A549 (cell line): ENCODE measurements at regions not wholly inside any gene's neighbourhood (a gene's known extent, or its start where the extent isn't known, plus 50 kb on each side); places are given as distances from the start of the nearest gene placed in this dataset.

Source experiments
- ATAC-seq, 2 experiments: fragments of 200-7000 bp in 1 of 2; fragments of >200 bp in 1 of 2; cut with Nextera tagmentation in 1 of 2; cut with Tn5 transposase in 1 of 2; 3 replicates each; pipeline versions ENCODE4 v1.8.0 to v1.9.1; 2018 to 2020; ENCODE audit warnings: mild to moderate bottlenecking in 1 of 2, moderate library complexity in 1 of 2
- CTCF ChIA-PET: fragments of 300-600 bp; sonication (Branson Sonifier 250); formaldehyde crosslinking; extraction: SDS; loops from one replicate; lab custom pipeline; 2021; ENCODE audit warnings: antibody characterized with exemption, inconsistent platforms; lab: Yijun Ruan, JAX
- POLR2A ChIA-PET: fragments of 350-600 bp; formaldehyde crosslinking; extraction: SDS; loops from one replicate; lab custom pipeline; 2021; ENCODE audit warnings: antibody characterized with exemption, inconsistent platforms; lab: Yijun Ruan, JAX
- DNase-seq, 2 experiments: peaks; one replicate each; pipeline versions ENCODE4 v3.0.0 to v3.0.0-alpha.2; 2011 to 2016; ENCODE audit warnings: low read depth in 1 of 2, low spot score in 1 of 2
- FAIRE-seq: peaks from 2 replicates; lab custom pipeline; 2011; peaks lifted over from hg19 to GRCh38; lab: Jason Lieb, UNC
- H3K27ac ChIP-seq, 2 experiments: fragments of >200 bp; sonication (Bioruptor Twin); formaldehyde crosslinking; 3 replicates each; pipeline ENCODE4 v1.5.1; 2016 to 2017
- H3K4me1 ChIP-seq: fragments of >200 bp; sonication (Bioruptor Twin); formaldehyde crosslinking; 3 replicates; pipeline ENCODE4 v1.6.1; 2016
- H3K4me2 ChIP-seq: fragments of >200 bp; sonication (Bioruptor Twin); formaldehyde crosslinking; 3 replicates; pipeline ENCODE4 v1.6.1; 2016
- H3K4me3 ChIP-seq: fragments of >200 bp; sonication (Bioruptor Twin); formaldehyde crosslinking; 3 replicates; pipeline ENCODE4 v1.5.1; 2016
- H3K9me3 ChIP-seq: fragments of >200 bp; sonication (Bioruptor Twin); formaldehyde crosslinking; 3 replicates; pipeline ENCODE4 v1.6.1; 2016
- BHLHE40 ChIP-seq: IDR thresholded peaks from 2 replicates; pipeline ENCODE4 v1.6.1; 2012; ENCODE audit warnings: low read depth, low read length, inconsistent platforms
- CHD4 ChIP-seq: fragments of 200-600 bp; sonication (generic); IDR thresholded peaks from 2 replicates; pipeline ENCODE4 v1.6.1; 2016; ENCODE audit warnings: antibody characterized with exemption, mild to moderate bottlenecking, borderline replicate concordance
- ESRRA ChIP-seq: fragments of 150-350 bp; IDR thresholded peaks from 2 replicates; pipeline ENCODE4 v1.6.1; 2014; ENCODE audit warnings: mild to moderate bottlenecking, low read length, borderline replicate concordance
- FOSL2 ChIP-seq, 2 experiments: fragments of 450-650 bp in 1 of 2; fragments of >200 bp in 1 of 2; sonication (Bioruptor Twin) in 1 of 2; formaldehyde crosslinking; IDR thresholded peaks; 2 replicates each; pipeline versions ENCODE4 v1.5.0 to v1.6.1; 2016 to 2020; ENCODE audit warnings: mild to moderate bottlenecking in 1 of 2, moderate library complexity in 1 of 2
- HEYL ChIP-seq: fragments of 250-450 bp; sonication (Bioruptor Pico); IDR thresholded peaks from 2 replicates; pipeline ENCODE4 v1.8.0; 2021; ENCODE audit warnings: mild to moderate bottlenecking, moderate library complexity
- HOXA7 ChIP-seq: fragments of 250-450 bp; sonication (Bioruptor Pico); IDR thresholded peaks from 2 replicates; pipeline ENCODE4 v1.5.0; 2020; ENCODE audit warnings: mild to moderate bottlenecking, moderate library complexity
- HOXB5 ChIP-seq: fragments of 250-450 bp; sonication (Bioruptor Pico); IDR thresholded peaks from 2 replicates; pipeline ENCODE4 v1.5.0; 2020; ENCODE audit warnings: mild to moderate bottlenecking, moderate library complexity
- JUN ChIP-seq, 2 experiments: fragments of >200 bp; sonication (Bioruptor Twin); formaldehyde crosslinking; IDR thresholded peaks; 2 replicates in 1 of 2; 3 replicates in 1 of 2; pipeline ENCODE4 v1.6.1; 2016 to 2017
- JUNB ChIP-seq: fragments of >200 bp; sonication (Bioruptor Twin); formaldehyde crosslinking; IDR thresholded peaks from 2 replicates; pipeline ENCODE4 v1.6.1; 2016
- KDM1A ChIP-seq: fragments of 200-600 bp; sonication (generic); IDR thresholded peaks from 2 replicates; pipeline ENCODE4 v1.6.1; 2016; ENCODE audit warnings: low read depth, mild to moderate bottlenecking
- KDM5A ChIP-seq: fragments of 200-600 bp; sonication (generic); IDR thresholded peaks from 2 replicates; pipeline ENCODE4 v1.6.1; 2016; ENCODE audit warnings: antibody characterized with exemption, mild to moderate bottlenecking
- MAFK ChIP-seq: fragments of 450-650 bp; IDR thresholded peaks from 2 replicates; pipeline ENCODE4 v1.6.1; 2014; ENCODE audit not compliant: partially characterized antibody
- MYC ChIP-seq: IDR thresholded peaks from 2 replicates; pipeline ENCODE4 v1.6.1; 2012; ENCODE audit warnings: mild to moderate bottlenecking, inconsistent platforms, low read length, improper control_type of control experiment, borderline replicate concordance
- NFE2L2 ChIP-seq: fragments of 150-350 bp; conservative IDR thresholded peaks from 2 replicates; pipeline ENCODE4 v1.6.1; 2014; ENCODE audit warnings: low read length
- NPAS2 ChIP-seq: fragments of 250-450 bp; sonication (Bioruptor Pico); IDR thresholded peaks from 2 replicates; pipeline ENCODE4 v1.8.0; 2022; ENCODE audit warnings: mild to moderate bottlenecking, moderate library complexity, borderline replicate concordance
- NR3C1 ChIP-seq: fragments of >200 bp; sonication (Bioruptor Twin); formaldehyde crosslinking; IDR thresholded peaks from 3 replicates; pipeline ENCODE4 v1.6.1; 2017
- RAD21 ChIP-seq, 2 experiments: fragments of >200 bp in 1 of 2; sonication (Bioruptor Twin) in 1 of 2; formaldehyde crosslinking in 1 of 2; IDR thresholded peaks in 1 of 2; conservative IDR thresholded peaks in 1 of 2; 2 replicates in 1 of 2; 3 replicates in 1 of 2; pipeline ENCODE4 v1.6.1; 2012 to 2018; ENCODE audit warnings: inconsistent platforms in 1 of 2
- RARB ChIP-seq: fragments of 250-450 bp; sonication (Bioruptor Pico); IDR thresholded peaks from 2 replicates; pipeline ENCODE4 v1.8.0; 2021; ENCODE audit warnings: mild to moderate bottlenecking, moderate library complexity
- RFX5 ChIP-seq: fragments of 450-650 bp; IDR thresholded peaks from 2 replicates; pipeline ENCODE4 v1.7.1; 2014; ENCODE audit warnings: antibody characterized with exemption, mild to moderate bottlenecking, moderate library complexity
- SMC3 ChIP-seq: fragments of >200 bp; sonication (Bioruptor Twin); formaldehyde crosslinking; IDR thresholded peaks from 3 replicates; pipeline ENCODE4 v1.6.1; 2018; ENCODE audit warnings: inconsistent platforms
- TFCP2L1 ChIP-seq: fragments of 250-450 bp; sonication (Bioruptor Pico); IDR thresholded peaks from 2 replicates; pipeline ENCODE4 v1.5.0; 2021; ENCODE audit warnings: mild to moderate bottlenecking
- ZNF302 ChIP-seq: fragments of 250-450 bp; sonication (Bioruptor Pico); IDR thresholded peaks from 2 replicates; pipeline ENCODE4 v1.9.0; 2021; ENCODE audit warnings: inconsistent platforms, mild to moderate bottlenecking, moderate library complexity
- ZSCAN20 ChIP-seq: fragments of 250-450 bp; sonication (Bioruptor Pico); IDR thresholded peaks from 2 replicates; pipeline ENCODE4 v1.8.0; 2022; ENCODE audit warnings: mild to moderate bottlenecking, moderate library complexity
- WGBS: methylation state at CpG from one replicate; pipeline ENCODE4 v1.1.6; 2017; ENCODE audit errors: missing lambda C conversion rate; 5-methylcytosine and 5-hydroxymethylcytosine counted together
- TF ChIP-seq, protein P1 (sequence below): IDR thresholded peaks from 2 replicates; pipeline ENCODE4 v1.6.1; 2012; ENCODE audit warnings: low read depth, borderline replicate concordance
- TF ChIP-seq, protein P2 (sequence below): fragments of 450-650 bp; IDR thresholded peaks from 2 replicates; pipeline ENCODE4 v1.6.1; 2014; ENCODE audit warnings: antibody characterized with exemption
- TF ChIP-seq, protein P3 (sequence below): fragments of 250-450 bp; sonication (Bioruptor Pico); IDR thresholded peaks from 2 replicates; pipeline ENCODE4 v1.5.0; 2020; ENCODE audit warnings: low read depth, mild to moderate bottlenecking, moderate library complexity
- TF ChIP-seq, protein P4 (sequence below): fragments of >200 bp; sonication (Bioruptor Twin); formaldehyde crosslinking; IDR thresholded peaks from 3 replicates; pipeline ENCODE4 v1.6.1; 2016
- TF ChIP-seq, protein P5 (sequence below): fragments of 150-350 bp; IDR thresholded peaks from 2 replicates; pipeline ENCODE4 v1.6.1; 2014; ENCODE audit warnings: low read depth, mild to moderate bottlenecking, low read length

DNA sequence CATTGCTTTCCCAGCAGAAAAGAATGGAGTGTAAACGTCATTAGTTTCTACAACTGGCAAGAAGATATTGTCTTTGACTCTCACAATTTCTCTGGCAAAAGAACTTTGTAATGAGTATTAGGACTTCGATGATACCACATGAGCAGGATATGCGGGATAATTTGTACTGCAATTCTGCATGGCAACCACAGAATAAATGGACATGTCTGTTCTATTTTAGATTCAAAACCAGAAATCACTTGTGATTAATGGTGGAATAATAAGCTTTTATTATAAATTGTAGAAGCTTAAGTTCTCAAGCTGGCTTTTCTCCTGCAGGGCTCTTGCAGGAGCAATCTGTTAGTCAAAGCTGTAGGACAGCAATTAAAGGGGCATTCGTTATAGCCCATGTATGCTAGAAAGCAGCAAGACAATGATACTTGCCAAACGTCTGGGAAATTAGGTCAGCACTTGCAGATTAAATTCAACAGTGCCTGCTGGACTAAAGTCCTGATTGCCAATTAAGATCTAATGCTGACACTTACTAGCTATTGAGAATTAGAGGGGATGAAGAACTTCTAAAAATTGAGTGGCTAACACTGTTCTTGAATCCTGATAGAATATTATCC lies 177.9 kb downstream of the PTH2R start:
- ChIA-PET POLR2A (no interaction called here), CTCF (no interaction called here)
- H3K4me1 ChIP-seq: no peaks in the 10 kb centered on the region
- H3K4me3 ChIP-seq: no peak overlapping the region
- TF ChIP-seq KDM5A: no peak
- TF ChIP-seq KDM1A: no peak
- TF ChIP-seq NR3C1: no peak
- TF ChIP-seq SMC3: no peak
- TF ChIP-seq RFX5: no peak
- TF ChIP-seq NFE2L2: no peak
- TF ChIP-seq RARB (CRISPR knock-in tag): no peak
- TF ChIP-seq, protein P1, sequence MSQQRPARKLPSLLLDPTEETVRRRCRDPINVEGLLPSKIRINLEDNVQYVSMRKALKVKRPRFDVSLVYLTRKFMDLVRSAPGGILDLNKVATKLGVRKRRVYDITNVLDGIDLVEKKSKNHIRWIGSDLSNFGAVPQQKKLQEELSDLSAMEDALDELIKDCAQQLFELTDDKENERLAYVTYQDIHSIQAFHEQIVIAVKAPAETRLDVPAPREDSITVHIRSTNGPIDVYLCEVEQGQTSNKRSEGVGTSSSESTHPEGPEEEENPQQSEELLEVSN: no peak
- TF ChIP-seq NPAS2 (CRISPR knock-in tag): no peak
- no peak for DNase-seq
- ATAC-seq: no peak
- H3K4me2 ChIP-seq: no peak overlapping the region
- H3K9me3 ChIP-seq: no peaks in the 10 kb centered on the region
- H3K27ac ChIP-seq: no peak overlapping the region
- FAIRE-seq: no peak
- WGBS: 24% methylated on average over 5 of the region's 5 CpGs

DNA sequence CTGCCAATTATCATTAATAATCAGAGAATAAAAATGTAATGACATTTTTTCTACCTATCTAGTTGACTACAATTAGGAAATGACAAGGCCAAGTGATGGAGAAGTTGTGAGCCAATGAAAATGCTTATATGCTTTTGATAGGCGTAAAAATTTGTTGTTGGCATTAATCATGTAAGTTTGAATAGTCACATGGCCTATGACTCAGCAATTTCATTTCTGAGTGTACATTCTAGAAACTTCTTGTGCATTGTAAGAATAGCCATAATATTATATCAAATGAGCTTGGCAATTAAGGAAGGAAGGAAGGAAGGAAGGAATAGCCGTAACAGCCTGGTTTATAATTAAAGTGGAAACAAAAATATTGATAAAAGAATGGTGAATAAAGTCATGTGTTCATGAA lies 179.9 kb downstream of the PTH2R start:
- ATAC-seq (no peak), FAIRE-seq (no peak), DNase-seq (no peak)
- Histone ChIP-seq H3K4me1 (no peaks in the 10 kb centered on the region), H3K9me3 (no peaks in the 10 kb centered on the region), H3K27ac (no peak overlapping the region), H3K4me2 (no peak overlapping the region), H3K4me3 (no peak overlapping the region)
- WGBS: 89% methylated on average over 2 of the region's 2 CpGs
- CTCF ChIA-PET: no interaction called here
- TF ChIP-seq MYC: no peak
- peak; percentile 93 for TF ChIP-seq NFE2L2
- TF ChIP-seq RAD21 (conservative IDR thresholded peaks at IDR 0.05 in 1 of 2, IDR thresholded peaks at IDR 0.05 in 1 of 2): no peak
- no peak for TF ChIP-seq KDM5A
- TF ChIP-seq MAFK: peak; percentile 89
- TF ChIP-seq, protein P2, sequence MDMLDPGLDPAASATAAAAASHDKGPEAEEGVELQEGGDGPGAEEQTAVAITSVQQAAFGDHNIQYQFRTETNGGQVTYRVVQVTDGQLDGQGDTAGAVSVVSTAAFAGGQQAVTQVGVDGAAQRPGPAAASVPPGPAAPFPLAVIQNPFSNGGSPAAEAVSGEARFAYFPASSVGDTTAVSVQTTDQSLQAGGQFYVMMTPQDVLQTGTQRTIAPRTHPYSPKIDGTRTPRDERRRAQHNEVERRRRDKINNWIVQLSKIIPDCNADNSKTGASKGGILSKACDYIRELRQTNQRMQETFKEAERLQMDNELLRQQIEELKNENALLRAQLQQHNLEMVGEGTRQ: no peak
- POLR2A ChIA-PET: no interaction called here

DNA sequence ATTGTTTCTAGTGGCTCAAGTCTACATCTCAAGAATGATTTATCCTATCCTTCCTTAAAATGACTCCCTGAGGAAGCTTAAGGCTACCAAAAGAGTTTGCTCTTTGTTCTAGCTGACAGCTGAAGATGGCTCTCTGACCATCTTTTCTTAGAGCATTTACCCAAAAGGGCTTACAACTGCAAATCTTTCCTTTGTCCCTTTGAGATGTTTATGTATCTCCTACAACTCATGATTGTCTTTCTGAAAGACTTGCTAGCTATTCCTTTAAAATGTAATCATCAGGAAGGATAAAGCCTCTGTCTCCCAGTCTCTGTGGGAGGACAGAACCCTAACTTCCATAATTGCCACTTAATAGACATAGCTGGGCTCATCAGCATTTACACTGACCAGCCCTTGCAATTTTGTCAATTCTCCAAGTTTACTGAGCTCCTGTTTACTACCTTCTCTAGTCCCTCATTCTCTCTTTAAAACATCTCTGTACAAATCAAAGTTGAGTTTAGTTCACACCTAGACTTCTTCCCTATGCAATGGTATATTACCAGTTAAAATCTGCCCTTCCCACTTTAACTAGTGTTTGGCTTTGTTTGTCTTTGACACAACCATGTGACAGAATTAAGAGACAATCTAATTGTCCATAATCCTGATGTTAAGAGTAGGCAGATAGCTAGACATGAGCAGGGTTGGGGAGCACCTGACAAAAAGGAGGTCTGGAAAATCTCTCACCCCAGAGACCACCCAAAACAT lies 188.2 kb downstream of the PTH2R start:
- POLR2A ChIA-PET: no interaction called here
- ATAC-seq (no peak), FAIRE-seq (no peak), DNase-seq (no peak)
- no peak overlapping the region for H3K4me3 ChIP-seq
- CTCF ChIA-PET: interaction anchor here (1.1 kb wide), 1 partner anchor 390 kb away, joined by 3 read pairs; no protein-coding TSS in a partner anchor
- H3K4me2 ChIP-seq: peak overlapping the region; percentile 45; the same call in 2 of the 3 replicates
- no peak overlapping the region for H3K27ac ChIP-seq
- peaks cover 11% of the 10 kb centered on the region; the same call in 2 of the 3 replicates for H3K4me1 ChIP-seq
- no peaks in the 10 kb centered on the region for H3K9me3 ChIP-seq
- TF ChIP-seq HEYL (CRISPR knock-in tag) (no peak), JUNB (no peak), TFCP2L1 (CRISPR knock-in tag) (no peak), FOSL2 (IDR thresholded peaks at IDR 0.05) (no peak), FOSL2 (CRISPR knock-in tag; IDR thresholded peaks at IDR 0.05) (no peak), ESRRA (no peak), JUN (IDR thresholded peaks at IDR 0.05) (no peak), ZSCAN20 (CRISPR knock-in tag) (no peak), HOXA7 (no peak), RFX5 (no peak), HOXB5 (CRISPR knock-in tag) (no peak), MYC (no peak), ZNF302 (CRISPR knock-in tag) (no peak), SMC3 (no peak), BHLHE40 (no peak), CHD4 (no peak)
- TF ChIP-seq, protein P3, sequence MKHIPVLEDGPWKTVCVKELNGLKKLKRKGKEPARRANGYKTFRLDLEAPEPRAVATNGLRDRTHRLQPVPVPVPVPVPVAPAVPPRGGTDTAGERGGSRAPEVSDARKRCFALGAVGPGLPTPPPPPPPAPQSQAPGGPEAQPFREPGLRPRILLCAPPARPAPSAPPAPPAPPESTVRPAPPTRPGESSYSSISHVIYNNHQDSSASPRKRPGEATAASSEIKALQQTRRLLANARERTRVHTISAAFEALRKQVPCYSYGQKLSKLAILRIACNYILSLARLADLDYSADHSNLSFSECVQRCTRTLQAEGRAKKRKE: no peak
- TF ChIP-seq, protein P4, sequence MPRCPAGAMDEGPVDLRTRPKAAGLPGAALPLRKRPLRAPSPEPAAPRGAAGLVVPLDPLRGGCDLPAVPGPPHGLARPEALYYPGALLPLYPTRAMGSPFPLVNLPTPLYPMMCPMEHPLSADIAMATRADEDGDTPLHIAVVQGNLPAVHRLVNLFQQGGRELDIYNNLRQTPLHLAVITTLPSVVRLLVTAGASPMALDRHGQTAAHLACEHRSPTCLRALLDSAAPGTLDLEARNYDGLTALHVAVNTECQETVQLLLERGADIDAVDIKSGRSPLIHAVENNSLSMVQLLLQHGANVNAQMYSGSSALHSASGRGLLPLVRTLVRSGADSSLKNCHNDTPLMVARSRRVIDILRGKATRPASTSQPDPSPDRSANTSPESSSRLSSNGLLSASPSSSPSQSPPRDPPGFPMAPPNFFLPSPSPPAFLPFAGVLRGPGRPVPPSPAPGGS: no peak
- TF ChIP-seq, protein P2: no peak
- TF ChIP-seq, protein P5, sequence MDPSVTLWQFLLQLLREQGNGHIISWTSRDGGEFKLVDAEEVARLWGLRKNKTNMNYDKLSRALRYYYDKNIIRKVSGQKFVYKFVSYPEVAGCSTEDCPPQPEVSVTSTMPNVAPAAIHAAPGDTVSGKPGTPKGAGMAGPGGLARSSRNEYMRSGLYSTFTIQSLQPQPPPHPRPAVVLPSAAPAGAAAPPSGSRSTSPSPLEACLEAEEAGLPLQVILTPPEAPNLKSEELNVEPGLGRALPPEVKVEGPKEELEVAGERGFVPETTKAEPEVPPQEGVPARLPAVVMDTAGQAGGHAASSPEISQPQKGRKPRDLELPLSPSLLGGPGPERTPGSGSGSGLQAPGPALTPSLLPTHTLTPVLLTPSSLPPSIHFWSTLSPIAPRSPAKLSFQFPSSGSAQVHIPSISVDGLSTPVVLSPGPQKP: no peak
